ENCODE measurements at regions not wholly inside any gene's neighbourhood (a gene's known extent, or its start where the extent isn't known, plus 50 kb on each side); places are given as distances from the start of the nearest gene placed in this dataset.
A peak's percentile ranks its signal among the peaks of the same experiment; 100 is the strongest.
"Not testable (repeated sequence)": the region's sequence is repeated elsewhere in the genome, so short reads cannot be mapped to it uniquely, and the experiment has no call there.

- Mint-ChIP-seq H3K36me3 (peaks cover 0 to 30% (median 26%) of the 10 kb centered on the region in 3 donors), H3K4me3 (no peak overlapping the region), H3K27me3 (no peaks in the 10 kb centered on the region), H3K4me1 (peaks cover 9 to 28% (median 22%) of the 10 kb centered on the region in 4 donors), H3K9me3 (peaks cover 16 to 42% (median 30%) of the 10 kb centered on the region in 9 donors), H3K27ac (peak overlapping the region in 2 of 10 donors; percentile 33 to 47)
- DNase-seq (no peak), ATAC-seq (no peak)
- POLR2A ChIA-PET, result interaction anchor here (1.2 kb wide), 1 partner anchor 36 kb away, joined by 4 read pairs; no protein-coding TSS in a partner anchor
Measured at GRCh38 chr1:121587230-121587569, 402.4 kb downstream of the SRGAP2C start.

DNA sequence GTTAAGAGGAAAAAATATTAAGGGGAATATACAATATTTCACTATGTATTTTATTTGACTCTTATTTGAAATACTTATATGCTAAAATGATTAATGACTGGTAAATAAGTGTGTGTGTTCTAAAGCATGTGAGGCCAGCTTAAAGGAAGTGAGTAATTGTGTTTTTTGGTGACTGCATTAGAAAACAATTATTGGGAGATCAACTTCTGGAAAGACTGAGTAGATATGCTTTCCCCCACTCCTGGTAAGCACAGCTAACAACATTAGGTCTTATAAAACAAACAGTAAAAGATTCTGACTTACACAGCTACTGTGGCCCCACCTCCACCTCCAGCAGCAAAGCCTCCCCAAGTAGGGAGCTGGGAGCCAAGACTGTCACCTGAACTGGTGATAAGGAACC is 403.0 kb downstream of the SRGAP2C start:
- H3K4me1 Mint-ChIP-seq, result peaks cover 10 to 30% (median 22%) of the 10 kb centered on the region in 4 donors
- no peak overlapping the region for H3K27ac Mint-ChIP-seq
- POLR2A ChIA-PET, result interaction anchor here (0.9 kb wide), 1 partner anchor 71 kb away, joined by 4 read pairs; no protein-coding TSS in a partner anchor
- peaks cover 14 to 36% (median 27%) of the 10 kb centered on the region in 9 donors for H3K9me3 Mint-ChIP-seq
- ATAC-seq (no peak), DNase-seq (no peak)
- H3K27me3 Mint-ChIP-seq, result no peaks in the 10 kb centered on the region
- H3K36me3 Mint-ChIP-seq, result peaks cover 0 to 24% (median 24%) of the 10 kb centered on the region in 3 donors
- no peak overlapping the region for H3K4me3 Mint-ChIP-seq

GRCh38 chr1:121594096-121594495 is 409.3 kb downstream of the SRGAP2C start:
- Mint-ChIP-seq H3K27me3 (no peaks in the 10 kb centered on the region), H3K27ac (peak overlapping the region in 2 of 10 donors; percentile 0 to 1), H3K4me1 (peaks cover 2 to 10% (median 7%) of the 10 kb centered on the region in 4 donors), H3K9me3 (peaks cover 0 to 2% (median 0%) of the 10 kb centered on the region in 9 donors), H3K36me3 (peaks cover 0 to 7% (median 0%) of the 10 kb centered on the region in 3 donors), H3K4me3 (no peak overlapping the region)
- POLR2A ChIA-PET, result no interaction called here
- ATAC-seq (no peak), DNase-seq (no peak)

DNA sequence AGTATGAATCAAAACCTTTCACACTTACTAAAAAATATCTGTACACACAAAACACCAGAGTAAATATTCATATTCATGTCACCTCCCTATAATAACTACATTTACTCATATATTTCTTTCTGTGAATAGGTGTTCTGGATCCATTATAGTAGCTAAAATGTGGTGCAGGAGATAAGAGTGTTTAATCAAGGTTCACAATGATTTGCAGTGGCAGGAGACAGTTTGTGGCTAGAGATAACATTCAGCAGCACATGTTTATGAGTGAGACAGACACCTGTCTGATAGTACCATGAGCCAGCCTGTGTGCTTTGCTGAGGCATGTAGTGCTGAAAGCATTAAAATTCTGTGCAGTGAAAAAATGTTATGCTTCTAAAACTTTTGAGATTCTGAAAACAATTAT is 410.3 kb downstream of the SRGAP2C start:
- Mint-ChIP-seq H3K27me3 (no peaks in the 10 kb centered on the region), H3K4me1 (peaks cover 2 to 10% (median 7%) of the 10 kb centered on the region in 4 donors), H3K36me3 (peaks cover 0 to 7% (median 0%) of the 10 kb centered on the region in 3 donors), H3K27ac (peak overlapping the region in 1 of 10 donors; percentile 4), H3K9me3 (peaks cover 0 to 7% (median 2%) of the 10 kb centered on the region in 9 donors), H3K4me3 (no peak overlapping the region)
- ATAC-seq (no peak), DNase-seq (no peak)
- POLR2A ChIA-PET, result no interaction called here

DNA sequence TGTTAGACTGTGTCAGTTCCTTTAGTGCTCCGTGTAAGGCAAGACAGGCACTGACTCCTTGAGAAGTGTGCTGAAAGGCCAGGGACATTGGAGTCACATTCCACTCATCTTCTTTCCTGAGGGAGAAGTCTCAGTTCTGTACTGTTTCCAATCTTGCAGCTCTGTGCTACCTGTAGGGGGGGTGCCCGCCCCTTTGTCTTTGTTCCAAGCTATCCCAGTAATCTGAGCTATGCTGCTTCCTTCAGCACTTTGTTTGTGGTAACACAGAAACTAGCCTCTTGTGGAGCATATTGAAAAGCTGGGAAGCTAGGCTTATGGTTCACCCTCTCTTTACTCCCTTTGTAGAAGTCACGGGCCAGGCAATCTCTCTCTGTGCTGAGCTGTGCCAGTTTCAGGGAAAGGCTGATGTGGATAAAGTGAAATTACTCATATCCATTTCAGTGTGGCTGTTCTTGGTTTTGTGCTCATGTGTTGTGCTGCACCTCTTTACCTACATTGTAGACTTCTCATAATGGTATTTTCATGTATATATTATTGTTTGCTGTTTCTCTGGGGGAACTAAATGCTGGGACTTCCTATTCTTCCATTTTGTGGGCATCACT is 420.2 kb downstream of the SRGAP2C start:
- peaks cover 4 to 41% (median 27%) of the 10 kb centered on the region in 9 donors for H3K9me3 Mint-ChIP-seq
- ATAC-seq, result not testable (repeated sequence)

DNA sequence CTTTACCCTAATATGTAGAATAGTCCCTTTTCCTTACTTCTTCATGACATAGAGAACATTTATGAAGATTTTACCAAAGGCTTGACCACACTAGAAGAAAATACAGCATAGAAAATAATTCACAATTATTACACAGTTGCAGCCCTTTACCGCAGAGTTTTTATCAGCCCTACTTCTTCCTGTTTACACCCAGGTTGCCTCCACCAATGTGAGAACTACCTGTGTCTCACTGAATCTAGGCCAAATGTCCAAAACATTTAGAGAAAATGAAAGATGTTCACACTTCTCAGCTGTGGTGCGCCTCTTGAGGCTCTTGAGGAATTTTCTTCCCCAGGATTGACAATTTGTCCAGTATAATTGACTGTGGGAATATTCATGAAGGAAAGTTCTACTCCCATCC is 422.7 kb downstream of the SRGAP2C start:
- Mint-ChIP-seq H3K9me3 (peaks cover 0 to 16% (median 4%) of the 10 kb centered on the region in 9 donors), H3K36me3 (peaks cover 0 to 16% (median 7%) of the 10 kb centered on the region in 3 donors)
- H3K4me1 Mint-ChIP-seq, H3K27me3 Mint-ChIP-seq, ATAC-seq, POLR2A ChIA-PET, H3K4me3 Mint-ChIP-seq, DNase-seq, H3K27ac Mint-ChIP-seq: not testable (repeated sequence)

More for the DNA sequence above, 420.2 kb downstream of the SRGAP2C start:
- H3K4me3 Mint-ChIP-seq, DNase-seq, H3K4me1 Mint-ChIP-seq, POLR2A ChIA-PET, H3K27me3 Mint-ChIP-seq, H3K27ac Mint-ChIP-seq: not testable (repeated sequence)
- peaks cover 2 to 31% (median 22%) of the 10 kb centered on the region in 3 donors for H3K36me3 Mint-ChIP-seq

Measured in naive thymus-derived CD8-positive, alpha-beta T cell (primary cell).